H1 (cell line): ENCODE measurements at regions not wholly inside any gene's neighbourhood (a gene's known extent, or its start where the extent isn't known, plus 50 kb on each side); places are given as distances from the start of the nearest gene placed in this dataset.
"Not testable (repeated sequence)": the region's sequence is repeated elsewhere in the genome, so short reads cannot be mapped to it uniquely, and the experiment has no call there.

Experiments
- CTCF ChIA-PET: fragments of 300-600 bp; sonication (Branson Sonifier 250); formaldehyde crosslinking; loops from one replicate; lab custom pipeline; 2021; ENCODE audit not compliant: partially characterized antibody; lab: Charles Lee
- POLR2A ChIA-PET: fragments of 300-600 bp; sonication (Branson Sonifier 250); formaldehyde crosslinking; loops from one replicate; lab custom pipeline; 2021; ENCODE audit warnings: inconsistent platforms; ENCODE audit not compliant: partially characterized antibody; lab: Charles Lee
- DNase-seq, 2 experiments: peaks; one replicate each; pipeline versions ENCODE4 v3.0.0 to v3.0.0-alpha.2; 2010 to 2022; ENCODE audit warnings: low spot score in 2 of 2, low read depth in 1 of 2, mixed read lengths in 1 of 2
- FAIRE-seq: peaks from 2 replicates; lab custom pipeline; 2011; peaks lifted over from hg19 to GRCh38; lab: Jason Lieb, UNC
- H2AFZ ChIP-seq: 2 replicates; pipeline ENCODE4 v1.8.1; 2012; ENCODE audit warnings: low read length, inconsistent platforms
- H2AK5ac ChIP-seq: 2 replicates; pipeline ENCODE4 v1.6.1; 2013; ENCODE audit warnings: low read depth, low read length
- H2BK120ac ChIP-seq: replicated peaks from 2 replicates; pipeline ENCODE3; 2013; ENCODE audit warnings: low read depth, low read length, inconsistent platforms
- H2BK12ac ChIP-seq: 2 replicates; pipeline ENCODE4 v1.6.1; 2013; ENCODE audit warnings: low read depth, low read length
- H2BK15ac ChIP-seq: 2 replicates; pipeline ENCODE4 v1.6.1; 2013; ENCODE audit warnings: low read length
- H2BK20ac ChIP-seq: 2 replicates; pipeline ENCODE4 v1.6.1; 2013; ENCODE audit warnings: low read length
- H2BK5ac ChIP-seq: 2 replicates; pipeline ENCODE4 v1.6.1; 2013; ENCODE audit warnings: low read depth, low read length
- H3K14ac ChIP-seq: 2 replicates; pipeline ENCODE4 v1.6.1; 2013; ENCODE audit warnings: inconsistent platforms; ENCODE audit not compliant: insufficient read length
- H3K18ac ChIP-seq: 2 replicates; pipeline ENCODE4 v1.6.1; 2013; ENCODE audit warnings: low read length; ENCODE audit errors: extremely low read depth
- H3K23ac ChIP-seq: 2 replicates; pipeline ENCODE4 v1.6.1; 2013; ENCODE audit warnings: inconsistent platforms; ENCODE audit not compliant: insufficient read length
- H3K23me2 ChIP-seq: 2 replicates; pipeline ENCODE4 v1.6.1; 2013; ENCODE audit warnings: low read depth, low read length
- H3K27ac ChIP-seq: 2 replicates; pipeline ENCODE4 v1.6.1; 2011; ENCODE audit warnings: low read depth, low read length, inconsistent platforms
- H3K27me3 ChIP-seq, 4 experiments: replicated peaks in 1 of 4; 1 replicate in 1 of 4; 2 replicates in 3 of 4; pipeline versions ENCODE4 v1.6.1 to v1.8.1; 2011 to 2013; ENCODE audit warnings: low read length in 3 of 4, mild to moderate bottlenecking in 3 of 4, inconsistent platforms in 2 of 4, mixed read lengths in 2 of 4, moderate library complexity in 1 of 4; ENCODE audit not compliant: control insufficient read depth in 3 of 4, insufficient read depth in 3 of 4; ENCODE audit errors: extremely low read depth in 1 of 4
- H3K36me3 ChIP-seq, 4 experiments: 2 replicates each; pipeline versions ENCODE4 v1.6.1 to v1.8.1; 2011 to 2013; ENCODE audit warnings: mild to moderate bottlenecking in 4 of 4, low read length in 3 of 4, moderate library complexity in 2 of 4, control low read depth in 1 of 4, inconsistent platforms in 1 of 4; ENCODE audit not compliant: insufficient read depth in 4 of 4, control insufficient read depth in 2 of 4
- H3K4ac ChIP-seq: replicated peaks from 2 replicates; pipeline ENCODE3; 2013; ENCODE audit warnings: low read length, low read depth, mixed read lengths, inconsistent platforms; ENCODE audit not compliant: insufficient read length
- H3K4me1 ChIP-seq, 4 experiments: replicated peaks in 1 of 4; 1 replicate in 1 of 4; 2 replicates in 3 of 4; pipeline versions ENCODE4 v1.6.1 to v1.8.1; 2011 to 2013; ENCODE audit warnings: low read length in 3 of 4, inconsistent platforms in 2 of 4, mixed read lengths in 1 of 4; ENCODE audit not compliant: insufficient read depth in 4 of 4, control insufficient read depth in 3 of 4
- H3K4me2 ChIP-seq, 2 experiments: 2 replicates each; pipeline versions ENCODE4 v1.6.1 to v1.8.1; 2011 to 2013; ENCODE audit warnings: low read depth in 2 of 2, low read length in 2 of 2, control low read depth in 1 of 2, inconsistent platforms in 1 of 2, mild to moderate bottlenecking in 1 of 2; ENCODE audit not compliant: insufficient read depth in 1 of 2
- H3K4me3 ChIP-seq, 4 experiments: fragments of 200-600, 300-600 bp in 1 of 4; sonication (generic), shearing (Covaris generic), sonication (Bioruptor Twin) in 1 of 4; 2 replicates each; pipeline versions ENCODE4 v1.5.1 to v1.8.1; 2011 to 2016; ENCODE audit warnings: low read length in 4 of 4, low read depth in 3 of 4, control low read depth in 2 of 4, inconsistent platforms in 2 of 4, mild to moderate bottlenecking in 2 of 4, mixed read lengths in 1 of 4, moderate library complexity in 1 of 4; ENCODE audit not compliant: insufficient read depth in 2 of 4; ENCODE audit errors: extremely low read depth in 1 of 4
- H3K56ac ChIP-seq: replicated peaks from 2 replicates; pipeline ENCODE3; 2013; ENCODE audit warnings: low read depth, mild to moderate bottlenecking, mixed read lengths, low read length, inconsistent platforms; ENCODE audit not compliant: insufficient read length
- H3K79me1 ChIP-seq: 2 replicates; pipeline ENCODE4 v1.6.1; 2013; ENCODE audit warnings: low read depth, low read length, control low read depth
- H3K79me2 ChIP-seq, 2 experiments: 2 replicates each; pipeline versions ENCODE4 v1.6.1 to v1.8.1; 2012 to 2013; ENCODE audit warnings: low read length in 2 of 2, mild to moderate bottlenecking in 2 of 2, inconsistent platforms in 1 of 2; ENCODE audit not compliant: insufficient read depth in 2 of 2, control insufficient read depth in 1 of 2
- H3K9ac ChIP-seq, 4 experiments: replicated peaks in 1 of 4; 1 replicate in 1 of 4; 2 replicates in 3 of 4; pipeline versions ENCODE4 v1.6.1 to v1.8.1; 2011 to 2013; ENCODE audit warnings: low read depth in 3 of 4, low read length in 3 of 4, control low read depth in 2 of 4, mild to moderate bottlenecking in 2 of 4, moderate library complexity in 2 of 4, inconsistent platforms in 1 of 4; ENCODE audit errors: extremely low read depth in 1 of 4
- H3K9me3 ChIP-seq, 2 experiments: 2 replicates each; pipeline versions ENCODE4 v1.6.1 to v1.8.1; 2012 to 2013; ENCODE audit warnings: mild to moderate bottlenecking in 2 of 2, moderate library complexity in 2 of 2, control low read depth in 1 of 2, inconsistent platforms in 1 of 2, low read depth in 1 of 2, low read length in 1 of 2, mixed read lengths in 1 of 2; ENCODE audit not compliant: insufficient read depth in 2 of 2
- H4K20me1 ChIP-seq, 2 experiments: replicated peaks in 1 of 2; 2 replicates each; pipeline versions ENCODE3 to v1.8.1; 2011 to 2013; ENCODE audit warnings: inconsistent platforms in 2 of 2, low read length in 2 of 2, mild to moderate bottlenecking in 1 of 2; ENCODE audit not compliant: insufficient read depth in 2 of 2, control insufficient read depth in 1 of 2
- H4K5ac ChIP-seq: 2 replicates; pipeline ENCODE4 v1.6.1; 2013; ENCODE audit warnings: low read length, low read depth, mixed read lengths, inconsistent platforms; ENCODE audit not compliant: insufficient read length
- H4K8ac ChIP-seq: 2 replicates; pipeline ENCODE4 v1.8.0; 2013; ENCODE audit warnings: mild to moderate bottlenecking, moderate library complexity, low read length, inconsistent platforms; ENCODE audit not compliant: insufficient read depth; ENCODE audit errors: extremely low read depth
- H4K91ac ChIP-seq: replicated peaks from 2 replicates; pipeline ENCODE3; 2013; ENCODE audit warnings: low read length, mixed read lengths, inconsistent platforms; ENCODE audit not compliant: insufficient read length
- WGBS, 2 experiments: shearing (Covaris generic) in 1 of 2; methylation state at CpG; one replicate each; pipeline versions ENCODE4 v1.1.6 to v1.1.7; 2013 to 2015; ENCODE audit warnings: low lambda C conversion rate in 2 of 2, mixed read lengths in 2 of 2, inconsistent platforms in 1 of 2, low coverage in 1 of 2, missing lambda C conversion rate in 1 of 2; ENCODE audit not compliant: insufficient replicate concordance in 2 of 2, insufficient coverage in 1 of 2, insufficient read length in 1 of 2; ENCODE audit errors: extremely low coverage in 1 of 2, missing lambda C conversion rate in 1 of 2; 5-methylcytosine and 5-hydroxymethylcytosine counted together

GRCh38 chrY:6366433-6366832 is 120.4 kb downstream of the TSPY2 start:
- POLR2A ChIA-PET, H3K27me3 ChIP-seq, H3K9me3 ChIP-seq: not testable (repeated sequence)

DNA sequence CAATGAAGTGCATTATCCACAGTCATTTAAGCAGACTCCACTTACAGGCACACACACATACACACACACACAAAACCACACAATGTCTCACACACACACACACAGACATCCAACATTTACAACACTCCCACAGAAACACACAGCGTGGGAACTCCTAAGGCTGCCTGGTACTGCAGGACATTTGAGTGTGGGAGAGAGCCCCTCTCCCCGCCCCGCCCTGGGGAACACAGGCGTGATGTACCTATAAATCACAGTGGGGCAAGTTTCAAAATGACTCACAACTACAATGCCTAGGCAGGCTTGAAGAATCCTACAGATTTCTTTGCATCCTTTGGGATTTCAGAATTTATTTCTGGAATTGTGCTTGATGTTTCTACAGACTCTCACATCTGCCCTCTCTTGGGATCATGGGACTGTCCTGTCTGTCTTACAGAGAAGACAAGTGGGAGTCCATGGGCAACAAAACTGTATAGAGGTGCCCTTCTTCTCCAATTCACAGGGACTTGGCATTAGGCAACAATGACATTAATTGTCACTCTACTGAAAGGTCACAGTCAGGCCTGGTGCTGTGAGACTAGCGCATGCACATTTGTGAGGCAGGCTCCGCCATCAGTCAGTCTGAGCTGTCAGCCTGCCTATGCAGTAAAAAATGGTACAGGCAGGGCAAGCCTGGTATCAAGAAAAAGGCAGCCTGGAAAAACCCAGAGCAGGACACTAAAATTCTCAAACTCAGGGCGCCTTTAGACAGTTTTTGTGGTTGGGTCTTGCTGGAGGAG is 136.6 kb downstream of the TSPY2 start:
- H4K8ac ChIP-seq, H3K27ac ChIP-seq, H3K36me3 ChIP-seq, H3K79me2 ChIP-seq, DNase-seq, H3K9me3 ChIP-seq, H3K23ac ChIP-seq, H3K56ac ChIP-seq, H3K27me3 ChIP-seq, FAIRE-seq, H3K23me2 ChIP-seq, H3K4ac ChIP-seq, H4K91ac ChIP-seq, H2BK12ac ChIP-seq, H4K20me1 ChIP-seq, H2BK15ac ChIP-seq, H3K9ac ChIP-seq, H3K79me1 ChIP-seq, H3K4me2 ChIP-seq, H3K4me3 ChIP-seq, H3K14ac ChIP-seq, H3K18ac ChIP-seq, H2BK120ac ChIP-seq, H2AK5ac ChIP-seq, H3K4me1 ChIP-seq, CTCF ChIA-PET, H4K5ac ChIP-seq, H2AFZ ChIP-seq, H2BK20ac ChIP-seq, POLR2A ChIA-PET, H2BK5ac ChIP-seq: not testable (repeated sequence)
- 86% methylated on average over 3 of the region's 7 CpGs; no CpG with 5 or more reads in 1 of the 2 experiments for WGBS, 2 experiments

More at GRCh38 chrY:6366433-6366832, 120.4 kb downstream of the TSPY2 start:
- H2BK15ac ChIP-seq, H4K5ac ChIP-seq, H3K4me3 ChIP-seq, H2BK12ac ChIP-seq, H2BK120ac ChIP-seq, H2AK5ac ChIP-seq, H3K4ac ChIP-seq, H3K23me2 ChIP-seq, H2BK5ac ChIP-seq, H3K9ac ChIP-seq, DNase-seq, FAIRE-seq, H4K20me1 ChIP-seq, H3K56ac ChIP-seq, H4K91ac ChIP-seq, H3K79me2 ChIP-seq, H3K23ac ChIP-seq, H2AFZ ChIP-seq, CTCF ChIA-PET, H3K4me1 ChIP-seq, H3K79me1 ChIP-seq, H3K36me3 ChIP-seq, H2BK20ac ChIP-seq, H4K8ac ChIP-seq, H3K4me2 ChIP-seq, H3K14ac ChIP-seq, H3K18ac ChIP-seq, H3K27ac ChIP-seq: not testable (repeated sequence)
- no CpG with 5 or more reads among the region's 3 CpGs for WGBS, 2 experiments
